ENCODE measurements at regions not wholly inside any gene's neighbourhood (a gene's known extent, or its start where the extent isn't known, plus 50 kb on each side); places are given as distances from the start of the nearest gene placed in this dataset.

GRCh38 chr1:58096714-58097113 lies 449.8 kb downstream of the OMA1 start:
- 80 to 91% (median 90%) methylated on average over 2 of the region's 2 CpGs for WGBS, 5 donors

GRCh38 chr1:58095183-58095582 lies 451.3 kb downstream of the OMA1 start:
- DNase-seq = no peak
- intact Hi-C loops (cut with DNase I; ENCODE audit: low total_unique reads) = no loop called here
- H3K9me3 ChIP-seq = no peaks in the 10 kb centered on the region

More at GRCh38 chr1:58096714-58097113, 449.8 kb downstream of the OMA1 start:
- no peak overlapping the region for H3K4me3 ChIP-seq
- intact Hi-C loops (cut with DNase I; ENCODE audit: low total_unique reads) = no loop called here
- H3K4me1 ChIP-seq = no peaks in the 10 kb centered on the region
- H3K36me3 ChIP-seq = no peaks in the 10 kb centered on the region
- no peak for DNase-seq
- H3K27me3 ChIP-seq (replicated peaks in 1 of 7) = no peaks in the 10 kb centered on the region
- H3K9me3 ChIP-seq = no peaks in the 10 kb centered on the region
- TF ChIP-seq POLR2A (IDR thresholded peaks at IDR 0.05) (no peak), POLR2AphosphoS5 (IDR thresholded peaks at IDR 0.05) (no peak), CTCF (IDR thresholded peaks at IDR 0.05 in 8 of 11, conservative IDR thresholded peaks at IDR 0.05 in 3 of 11) (no peak)
- no peak overlapping the region for H3K27ac ChIP-seq

GRCh38 chr1:58094221-58094620 lies 452.3 kb downstream of the OMA1 start:
- Histone ChIP-seq H3K9me3 (no peaks in the 10 kb centered on the region), H3K4me3 (no peak overlapping the region), H3K27me3 (replicated peaks in 1 of 7) (no peaks in the 10 kb centered on the region), H3K4me1 (no peaks in the 10 kb centered on the region), H3K36me3 (no peaks in the 10 kb centered on the region), H3K27ac (no peak overlapping the region)
- intact Hi-C loops (cut with DNase I; ENCODE audit: low total_unique reads) = no loop called here
- 52 to 72% (median 58%) methylated on average over 2 of the region's 2 CpGs for WGBS, 5 donors
- TF ChIP-seq CTCF (IDR thresholded peaks at IDR 0.05 in 8 of 11, conservative IDR thresholded peaks at IDR 0.05 in 3 of 11) (no peak), POLR2AphosphoS5 (IDR thresholded peaks at IDR 0.05) (no peak), POLR2A (IDR thresholded peaks at IDR 0.05) (no peak)
- DNase-seq = no peak

More at GRCh38 chr1:58095183-58095582, 451.3 kb downstream of the OMA1 start:
- no peaks in the 10 kb centered on the region for H3K4me1 ChIP-seq
- H3K27me3 ChIP-seq (replicated peaks in 1 of 7) = no peaks in the 10 kb centered on the region
- TF ChIP-seq POLR2AphosphoS5 (IDR thresholded peaks at IDR 0.05) = no peak
- TF ChIP-seq CTCF (IDR thresholded peaks at IDR 0.05 in 8 of 11, conservative IDR thresholded peaks at IDR 0.05 in 3 of 11) = no peak
- TF ChIP-seq POLR2A (IDR thresholded peaks at IDR 0.05) = no peak
- no peak overlapping the region for H3K4me3 ChIP-seq
- H3K27ac ChIP-seq = no peak overlapping the region
- H3K36me3 ChIP-seq = no peaks in the 10 kb centered on the region
- WGBS, 5 donors = 91 to 97% (median 95%) methylated on average over 5 of the region's 5 CpGs

- Histone ChIP-seq H3K4me1 (no peaks in the 10 kb centered on the region), H3K4me3 (no peak overlapping the region), H3K9me3 (no peaks in the 10 kb centered on the region), H3K27me3 (replicated peaks in 1 of 7) (no peaks in the 10 kb centered on the region), H3K27ac (no peak overlapping the region), H3K36me3 (no peaks in the 10 kb centered on the region)
- WGBS, 5 donors = 31 to 59% (median 40%) methylated on average over 2 of the region's 2 CpGs
- TF ChIP-seq CTCF (IDR thresholded peaks at IDR 0.05 in 8 of 11, conservative IDR thresholded peaks at IDR 0.05 in 3 of 11) = no peak
- no peak for TF ChIP-seq POLR2AphosphoS5 (IDR thresholded peaks at IDR 0.05)
- TF ChIP-seq POLR2A (IDR thresholded peaks at IDR 0.05) = no peak
- intact Hi-C loops (cut with DNase I; ENCODE audit: low total_unique reads) = no loop called here
- no peak for DNase-seq
These were observed 455.9 kb downstream of the OMA1 start for GRCh38 chr1:58090640-58091039.

All from spleen (tissue), 11 donors.